GM19035 (cell line): ENCODE measurements at regions not wholly inside any gene's neighbourhood (a gene's known extent, or its start where the extent isn't known, plus 50 kb on each side); places are given as distances from the start of the nearest gene placed in this dataset.

Experiments used
- ATAC-seq: cut with Tn5 transposase; IDR thresholded peaks from one replicate; pipeline ENCODE4 v1.9.1; 2021; ENCODE audit not compliant: unreplicated experiment

DNA sequence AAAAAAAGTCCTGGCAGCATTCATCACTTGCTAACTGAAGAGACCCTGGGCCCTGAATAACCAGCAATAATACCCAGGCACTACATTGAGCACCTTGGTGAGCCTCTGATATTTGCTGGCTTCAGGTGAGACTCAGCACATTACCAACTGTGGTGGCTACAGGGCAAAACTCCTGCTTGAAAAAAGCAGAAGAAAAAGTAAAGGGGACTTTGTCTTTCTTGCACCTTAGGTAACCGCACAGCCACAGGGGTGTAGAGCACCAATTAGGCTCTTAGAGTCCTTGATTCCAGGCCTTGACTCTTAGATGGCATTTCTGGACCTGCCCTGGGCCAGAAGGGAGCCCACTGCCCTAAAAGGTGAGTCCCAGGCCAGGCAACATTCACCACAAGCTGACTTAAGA lies 269.5 kb downstream of the AUH start:
- no peak for ATAC-seq

DNA sequence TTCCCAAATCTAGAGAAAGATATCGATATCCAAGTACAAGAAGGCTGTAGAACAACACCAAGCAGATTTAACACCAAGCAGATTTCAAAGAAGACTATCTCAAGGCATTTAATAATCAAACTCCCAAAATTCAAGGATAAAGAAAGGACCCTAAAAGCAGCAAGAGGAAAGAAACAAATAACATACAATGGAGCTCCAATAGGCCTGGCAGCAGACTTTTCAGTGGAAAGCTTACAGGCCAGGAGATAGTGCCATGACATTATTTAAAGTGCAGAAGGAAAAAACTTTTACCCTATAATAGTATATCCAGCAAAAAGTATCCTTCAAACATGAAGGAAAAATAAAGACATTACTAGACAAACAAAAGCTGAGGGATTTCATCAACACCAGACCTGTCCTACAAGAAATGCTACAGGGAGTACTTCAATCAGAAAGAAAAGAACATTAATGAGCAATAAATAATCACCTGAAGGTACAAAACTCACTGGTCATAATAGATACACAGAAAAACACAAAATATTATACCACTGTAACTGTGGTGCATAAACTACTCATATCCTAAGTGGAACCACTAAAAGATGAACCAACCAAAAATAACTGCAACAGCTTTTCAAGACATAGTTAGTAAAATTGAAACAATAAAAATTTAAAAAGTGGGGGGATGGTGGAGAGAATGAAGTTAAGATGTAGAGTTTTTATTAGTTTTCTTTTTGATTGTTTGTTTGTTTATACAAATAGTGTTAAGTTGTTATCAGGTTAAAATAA lies 267.2 kb downstream of the AUH start:
- ATAC-seq: no peak

DNA sequence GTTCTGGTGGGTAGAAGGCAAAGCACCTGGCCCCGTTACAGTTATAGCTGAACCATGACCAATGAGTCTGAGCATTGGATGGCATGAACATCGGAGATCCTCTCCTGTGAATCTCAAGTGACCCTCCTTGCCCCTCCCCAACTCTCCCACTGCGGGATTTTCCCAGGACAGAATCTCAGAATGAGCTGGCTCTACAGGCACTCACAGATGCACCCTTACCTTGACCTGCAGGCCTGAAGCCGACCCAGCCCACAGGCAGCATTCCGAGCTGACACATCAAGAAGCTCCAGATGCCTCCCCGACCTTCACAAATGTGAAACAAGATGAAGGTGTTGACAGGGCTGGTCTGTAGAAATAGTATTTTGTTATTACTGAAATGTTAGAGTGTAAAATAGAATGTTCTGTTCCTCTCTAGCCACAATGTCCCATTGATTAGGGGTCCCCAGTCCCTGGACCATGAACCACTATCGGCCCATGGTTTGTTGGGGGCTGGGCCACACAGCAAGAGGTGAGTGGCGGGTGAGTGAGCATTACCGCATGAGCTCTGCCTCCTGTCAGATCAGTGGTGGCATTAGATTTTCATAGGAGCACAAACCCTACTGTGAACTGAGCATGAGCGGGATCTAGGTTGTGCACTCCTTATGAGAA lies 263.4 kb downstream of the AUH start:
- ATAC-seq: no peak

DNA sequence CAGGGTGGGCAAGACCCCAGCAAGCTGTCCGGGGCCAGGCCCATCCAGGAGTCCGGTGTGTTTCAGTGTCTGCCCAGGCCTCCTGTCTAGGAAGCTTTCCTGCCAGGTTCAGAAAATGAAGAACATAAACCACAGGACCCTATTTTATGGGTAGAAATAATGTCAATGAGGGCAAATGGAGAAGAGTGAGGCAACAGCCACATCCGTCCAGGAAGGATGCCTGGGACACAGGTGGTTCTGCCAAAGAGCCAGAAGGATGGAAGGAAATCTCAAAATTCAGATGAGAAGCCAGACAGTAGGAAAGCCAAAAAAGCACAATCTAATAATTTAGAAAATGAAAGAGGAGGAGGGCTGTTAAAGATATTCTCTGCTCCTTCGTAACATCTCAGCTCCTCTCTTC lies 262.3 kb downstream of the AUH start:
- no peak for ATAC-seq

DNA sequence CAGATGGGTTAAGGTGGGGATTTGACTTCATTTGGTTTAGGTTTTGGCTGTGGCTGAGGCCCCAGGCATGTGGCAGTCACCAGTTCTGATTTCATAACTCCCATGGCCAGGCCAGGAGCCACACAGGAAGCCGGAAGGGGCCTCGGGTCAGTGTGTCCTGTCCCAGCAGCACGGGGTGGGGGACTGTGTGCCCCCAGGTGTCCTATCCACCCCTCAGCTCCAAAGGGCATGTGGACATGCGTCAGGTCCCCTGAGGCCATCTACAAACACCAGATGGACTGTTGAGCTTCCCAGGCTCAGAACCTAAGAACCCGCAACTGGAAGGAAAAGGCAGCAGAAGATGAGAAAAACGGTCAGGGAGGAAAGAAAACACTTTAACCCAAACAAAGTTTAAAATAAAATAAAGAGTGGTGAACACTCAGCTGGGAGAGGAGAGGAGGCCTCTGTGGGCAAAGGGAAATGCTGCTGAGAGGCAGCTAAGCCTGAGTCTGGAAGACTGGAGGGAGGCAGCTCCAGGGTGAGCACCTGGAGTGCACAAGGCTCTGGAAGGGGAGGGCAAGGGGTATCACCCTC lies 260.8 kb downstream of the AUH start:
- ATAC-seq: no peak

DNA sequence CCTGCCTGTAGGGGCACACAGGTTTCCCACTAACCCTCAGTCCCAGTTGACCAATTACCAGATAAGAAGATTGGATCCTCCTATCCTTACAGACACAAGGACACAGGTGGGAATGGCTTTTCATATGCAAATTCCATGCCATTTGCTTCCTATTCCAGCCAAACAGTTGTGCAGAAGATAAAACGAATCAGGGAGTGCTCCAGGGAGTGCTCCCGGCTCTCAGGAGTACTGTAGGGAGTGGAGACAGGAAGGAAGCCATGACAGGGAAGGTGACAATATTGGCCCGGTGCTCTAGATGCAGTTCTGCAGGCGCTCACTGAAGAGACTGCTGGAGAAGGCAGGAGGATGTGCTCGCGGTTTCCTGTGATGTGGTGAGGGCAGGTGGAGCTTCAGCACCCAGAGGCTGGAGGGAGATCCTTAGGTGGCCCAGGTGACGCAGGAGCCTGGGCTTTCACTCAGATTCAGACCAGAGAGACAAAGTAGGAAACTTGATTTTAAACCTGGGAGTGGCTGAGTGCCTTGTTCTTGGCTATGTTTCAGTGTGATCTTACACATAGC lies 260.0 kb downstream of the AUH start:
- ATAC-seq: no peak

DNA sequence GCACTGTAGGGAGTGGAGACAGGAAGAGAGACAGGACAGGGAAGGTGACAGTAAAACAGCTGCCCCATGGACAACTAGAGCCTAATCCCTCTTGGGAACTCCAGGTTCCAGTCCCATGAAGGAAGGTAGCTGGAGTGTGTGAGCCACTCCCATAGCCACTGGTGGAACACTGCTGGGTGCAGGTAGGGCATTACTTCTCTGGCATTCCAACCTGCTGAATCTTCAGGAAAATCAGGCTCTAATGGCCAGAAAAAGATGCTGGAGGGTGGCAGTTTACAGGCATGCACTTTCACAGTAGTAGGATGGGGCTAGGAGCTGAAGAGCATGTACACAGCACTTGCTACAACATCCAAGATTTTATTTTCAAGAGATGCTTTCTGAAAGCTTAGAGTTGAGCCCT lies 259.4 kb downstream of the AUH start:
- ATAC-seq: no peak

DNA sequence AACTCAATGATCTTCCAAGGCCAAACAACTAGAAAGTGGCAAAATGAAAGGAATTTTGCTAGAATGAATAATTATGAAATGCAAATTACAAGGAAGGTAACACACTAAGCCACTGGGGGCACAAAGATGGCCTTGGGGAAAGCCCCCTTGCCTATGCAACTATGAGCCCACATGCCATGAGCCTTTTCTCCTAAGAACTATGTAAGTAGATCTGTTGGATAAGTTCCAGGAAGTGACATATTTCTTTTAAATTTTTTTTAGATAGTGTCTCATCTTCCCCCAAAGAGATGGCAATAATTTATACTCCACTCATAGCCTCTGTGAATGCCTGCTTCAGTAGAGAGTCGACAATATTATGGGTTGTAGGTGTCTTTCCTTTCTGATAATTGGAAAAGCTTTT lies 257.8 kb downstream of the AUH start:
- no peak for ATAC-seq

DNA sequence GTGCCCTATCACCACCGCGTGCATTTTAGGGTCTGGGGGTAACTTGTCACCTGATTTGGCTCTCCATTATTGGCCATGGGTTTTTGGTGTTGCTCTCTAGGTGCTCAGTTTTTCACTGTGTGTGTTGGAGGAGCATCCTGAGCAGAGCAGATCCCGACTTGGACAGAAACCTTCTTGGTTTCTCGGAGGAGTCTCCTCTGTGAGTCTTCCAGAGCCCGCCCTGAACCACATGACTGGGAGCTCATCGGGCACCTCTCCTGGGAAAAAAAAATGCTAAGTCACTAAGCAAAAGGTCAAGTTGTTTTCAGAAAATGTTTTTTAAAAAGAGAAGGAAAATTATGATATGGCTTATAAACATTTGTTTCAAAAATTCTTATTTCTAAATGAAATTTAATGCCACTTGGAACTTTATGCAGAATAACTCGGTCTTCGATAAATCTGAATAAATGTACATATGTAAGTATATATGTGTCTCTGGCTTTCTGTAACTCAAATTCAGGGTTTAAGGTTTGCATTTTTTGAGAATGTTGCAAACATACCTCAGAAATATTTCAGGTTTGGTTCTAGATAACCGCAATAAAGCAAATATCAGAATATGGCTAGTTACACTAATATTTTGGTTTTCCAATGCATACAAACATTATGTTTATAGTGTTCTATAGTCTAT lies 255.2 kb downstream of the AUH start:
- no peak for ATAC-seq

DNA sequence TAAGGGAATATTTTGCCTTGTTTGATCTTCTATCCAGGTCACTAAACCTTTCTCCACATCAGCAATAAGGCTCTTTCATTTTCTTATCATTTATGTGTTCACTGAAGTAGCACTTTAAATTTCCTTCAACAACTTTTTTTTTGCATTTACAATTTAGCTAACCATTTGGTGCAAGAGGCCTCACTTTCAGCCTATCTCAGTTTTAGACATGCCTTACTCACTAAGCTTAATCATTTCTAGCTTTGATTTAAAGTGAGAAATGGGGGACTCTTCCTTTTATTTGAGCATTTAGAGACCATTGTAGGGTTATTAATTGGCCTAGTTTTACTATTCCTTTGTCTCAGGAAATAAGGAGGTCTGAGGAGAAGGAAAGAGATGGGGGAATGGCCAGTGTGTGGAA lies 250.5 kb downstream of the AUH start:
- ATAC-seq: no peak

DNA sequence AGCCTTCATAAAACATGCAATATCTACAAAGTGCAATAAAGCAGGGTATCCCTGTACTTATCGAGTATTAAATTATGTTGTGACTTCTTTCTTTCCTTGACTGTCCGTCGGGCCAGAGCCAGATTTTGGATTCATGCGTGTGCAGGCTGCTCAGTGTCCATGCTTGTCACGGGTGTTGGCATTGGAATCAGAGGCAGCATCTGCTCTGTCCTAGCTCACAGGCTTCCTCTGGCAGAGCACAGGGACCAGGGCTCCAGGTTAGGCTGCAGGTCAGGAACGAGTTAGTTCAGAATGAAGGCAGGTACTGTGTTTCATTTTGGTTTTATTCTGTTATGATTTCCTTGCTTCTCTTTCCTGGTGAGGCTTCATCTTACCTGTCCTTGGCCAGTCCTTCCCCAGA lies 249.8 kb downstream of the AUH start:
- ATAC-seq: no peak

DNA sequence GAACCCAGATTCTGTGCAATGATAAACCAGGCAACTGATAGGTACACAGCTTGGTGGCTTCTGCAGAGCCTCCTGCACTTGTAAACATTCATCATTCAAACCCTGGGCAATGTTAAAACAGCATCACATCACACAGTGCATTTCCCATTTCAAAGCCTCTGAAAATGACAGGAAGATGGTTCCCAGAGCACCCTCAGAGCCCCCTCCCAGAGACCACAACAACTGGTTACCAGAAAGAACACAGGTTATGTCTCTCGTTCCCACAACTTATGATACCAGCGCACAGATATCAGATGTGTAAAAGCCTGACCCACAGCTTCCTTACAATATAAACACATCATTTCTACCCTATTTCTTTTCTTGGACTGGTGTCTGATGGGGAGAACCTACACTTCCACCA lies 248.7 kb downstream of the AUH start:
- ATAC-seq: no peak

DNA sequence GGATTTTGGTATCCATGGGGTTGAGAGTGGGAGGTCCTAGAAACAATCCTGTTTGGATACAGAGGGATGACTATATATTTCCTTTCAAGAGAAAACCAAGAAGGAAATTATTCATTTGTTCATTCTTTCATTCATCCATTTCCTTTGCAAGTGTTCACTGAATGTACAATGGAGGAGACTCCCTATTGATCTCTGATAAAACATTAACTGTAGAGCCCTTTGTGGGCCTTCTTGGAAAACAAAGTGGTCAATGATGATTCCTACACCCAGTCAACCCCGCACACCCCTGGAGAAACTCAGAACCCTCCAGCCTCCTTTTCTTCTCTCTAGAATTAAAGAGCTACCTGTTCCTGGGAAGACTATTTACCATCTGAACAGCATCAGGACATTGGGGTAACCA lies 247.3 kb downstream of the AUH start:
- ATAC-seq: no peak

DNA sequence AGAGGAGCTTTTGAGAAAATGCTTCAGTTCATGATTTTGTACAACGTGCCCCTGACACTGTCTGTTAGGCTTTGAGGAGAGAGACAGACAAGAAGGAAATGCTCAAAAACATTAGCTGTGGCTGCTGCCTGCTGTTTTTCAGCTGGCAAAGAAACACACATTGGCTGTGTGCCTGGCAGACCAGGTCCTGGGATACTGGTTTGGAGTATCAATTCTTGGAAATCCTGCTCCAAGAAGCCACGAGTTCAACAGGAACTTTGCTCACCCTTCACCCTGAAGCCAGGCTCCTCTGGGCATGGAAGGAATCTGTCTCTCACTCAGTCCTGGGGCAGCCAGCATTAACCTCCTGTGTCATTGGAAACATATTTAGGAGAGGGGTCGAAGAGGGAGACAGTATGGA lies 245.5 kb downstream of the AUH start:
- ATAC-seq: no peak

DNA sequence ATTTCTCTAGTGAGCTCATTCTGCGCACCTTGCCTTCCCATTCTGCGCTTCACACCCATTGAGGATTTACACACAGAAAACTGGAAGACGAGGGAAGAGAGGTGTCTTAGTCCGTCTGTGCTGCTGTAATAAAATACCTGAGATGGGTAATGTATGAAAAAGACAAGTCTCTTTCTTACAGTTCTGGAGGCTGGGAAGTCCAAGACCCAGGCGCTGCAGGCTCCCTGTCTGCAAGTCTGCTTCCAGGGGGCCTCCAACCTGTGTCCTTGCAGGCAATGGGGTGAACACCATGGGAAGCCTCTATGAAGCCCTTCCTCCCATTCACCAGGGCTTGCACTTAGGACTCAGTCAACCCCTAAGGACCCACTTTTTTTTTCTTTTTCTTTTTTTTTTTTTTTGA lies 245.0 kb downstream of the AUH start:
- ATAC-seq: no peak

DNA sequence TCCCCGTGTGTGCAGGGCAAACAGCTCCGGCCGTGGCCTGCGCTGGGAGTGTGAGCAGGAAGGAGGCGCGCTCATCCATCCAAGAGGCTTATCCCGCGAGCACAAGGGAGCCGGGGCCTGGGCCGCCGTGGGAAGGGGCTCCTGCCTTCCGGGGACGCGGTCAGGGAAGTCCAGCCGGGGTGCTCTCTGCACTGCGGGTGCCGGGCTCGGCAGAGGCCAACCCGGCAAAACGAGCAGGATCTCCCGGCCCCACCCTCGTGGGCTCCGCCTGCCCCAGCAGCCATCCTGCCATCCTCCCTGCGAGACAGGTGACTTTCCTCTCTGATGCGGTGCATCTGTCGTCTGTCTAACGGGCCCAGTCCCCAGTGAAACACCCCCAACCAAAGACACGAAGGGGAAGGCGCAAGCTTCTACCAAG lies 244.2 kb downstream of the AUH start:
- ATAC-seq: no peak

DNA sequence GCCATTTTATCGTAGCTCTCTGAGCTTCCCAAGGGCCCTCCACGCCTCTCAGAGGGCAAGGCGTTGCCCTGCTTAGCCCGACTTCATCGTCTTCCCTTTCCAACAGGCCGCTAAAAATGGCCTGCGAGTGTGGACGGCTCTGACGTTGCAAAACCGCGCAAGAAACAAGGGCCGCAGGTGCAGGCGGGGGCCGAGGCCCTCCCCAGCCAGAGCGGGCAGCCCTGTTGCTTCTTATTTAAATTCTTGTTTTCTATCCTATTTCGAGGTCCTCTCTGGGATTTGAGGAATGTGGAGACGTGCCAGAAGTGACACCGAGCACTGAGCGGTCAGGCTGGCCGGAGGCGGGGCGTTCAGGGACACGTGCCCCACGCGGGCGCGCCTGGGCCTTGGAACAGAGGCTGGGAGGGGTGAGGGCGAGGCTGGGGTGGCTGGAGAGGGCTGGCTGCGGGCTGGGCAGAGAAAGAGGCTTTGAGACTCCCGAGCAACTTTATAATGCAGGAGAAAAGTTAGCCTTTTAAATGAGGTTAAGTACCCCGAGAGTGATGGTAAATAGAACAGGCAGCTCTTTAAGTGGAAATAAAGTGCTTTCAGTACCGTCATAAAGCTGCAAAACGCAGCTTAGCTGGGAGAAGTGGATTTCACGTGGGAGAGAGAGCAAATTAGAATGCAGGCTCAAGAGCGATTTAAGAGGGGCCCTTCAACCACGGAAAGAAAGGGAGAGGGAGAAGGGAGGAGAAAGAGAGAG lies 243.6 kb downstream of the AUH start:
- no peak for ATAC-seq

DNA sequence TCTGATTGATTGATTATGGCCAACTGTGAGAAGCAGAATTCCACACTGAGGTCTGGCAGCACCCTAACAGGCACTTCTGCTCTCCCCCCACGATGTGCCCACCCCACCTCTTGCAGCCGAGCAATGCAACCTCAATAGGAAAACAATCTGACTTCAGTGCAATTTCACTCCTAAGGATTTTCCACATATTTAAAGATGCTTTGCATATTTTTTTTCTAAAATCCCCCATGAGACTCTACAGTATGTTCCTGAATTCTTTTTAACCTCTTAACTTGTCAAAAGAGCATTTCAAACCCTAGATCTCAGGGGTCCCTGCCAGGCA lies 243.1 kb downstream of the AUH start:
- ATAC-seq: no peak

DNA sequence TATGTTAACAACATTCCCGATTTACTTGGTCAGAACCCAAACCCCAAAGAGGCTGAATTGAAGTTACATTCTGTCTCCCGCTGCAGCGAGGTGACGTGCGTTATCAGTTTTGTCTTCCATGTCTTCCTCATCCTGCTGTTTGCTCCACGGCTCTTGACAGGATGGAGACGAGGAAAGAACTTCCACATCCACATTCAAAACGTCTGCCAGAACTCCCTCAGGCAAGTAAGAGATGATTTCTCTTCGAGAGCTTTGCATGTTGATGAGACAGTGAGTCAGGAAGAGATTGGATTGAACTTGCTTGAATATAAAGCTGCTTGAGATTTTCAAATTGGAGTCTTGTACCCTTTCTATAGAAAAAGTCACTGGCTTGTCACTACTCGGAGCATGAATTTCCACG lies 242.6 kb downstream of the AUH start:
- no peak for ATAC-seq

DNA sequence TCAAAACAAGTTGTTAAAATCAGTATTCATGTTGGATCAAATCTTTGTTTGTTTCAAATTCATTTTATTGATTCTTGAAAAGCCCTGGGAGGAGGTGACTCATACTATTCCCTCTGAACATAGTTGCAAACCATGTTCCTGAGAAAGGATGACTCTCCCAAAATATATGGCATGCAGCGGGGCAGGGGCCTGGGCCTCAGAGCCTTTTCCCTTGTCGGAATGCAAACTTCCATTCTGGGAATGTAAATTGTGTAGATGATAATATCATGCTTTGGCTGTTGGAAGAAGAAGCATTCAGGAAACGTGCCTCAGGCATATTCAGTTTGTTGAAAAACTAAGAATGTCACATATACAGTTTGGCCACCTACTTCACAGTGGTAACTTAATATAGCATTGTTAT lies 242.0 kb downstream of the AUH start:
- ATAC-seq: no peak

DNA sequence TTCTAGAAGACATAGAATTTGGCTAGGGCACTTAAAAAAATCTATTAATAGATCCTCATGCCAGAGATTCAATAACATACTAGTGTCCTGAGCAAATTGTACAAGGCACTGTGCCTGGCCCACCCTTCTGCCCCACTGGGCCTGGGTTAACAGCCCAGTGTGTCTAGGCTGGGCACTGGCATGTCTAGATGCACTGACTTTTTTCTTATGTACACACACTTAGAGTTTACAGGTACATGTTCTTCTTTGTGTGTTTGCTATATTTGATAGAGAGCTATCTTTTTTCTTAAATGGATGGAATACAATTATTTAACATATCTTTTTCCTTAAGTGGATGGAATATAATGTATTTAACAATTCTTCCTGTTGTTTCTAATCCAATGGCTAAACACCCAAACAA lies 241.5 kb downstream of the AUH start:
- no peak for ATAC-seq
